Psoas muscle (tissue), 7 donors: ENCODE measurements at regions not wholly inside any gene's neighbourhood (a gene's known extent, or its start where the extent isn't known, plus 50 kb on each side); places are given as distances from the start of the nearest gene placed in this dataset.

Experiments
- ATAC-seq, 4 donors: fragments of 200-7000 bp; cut with Tn5 transposase; one replicate each; pipeline ENCODE4 v1.9.1; 2020; ENCODE audit warnings: moderate library complexity in 3 of 4, mild to moderate bottlenecking in 2 of 4
- DNase-seq, 2 donors: peaks; one replicate each; pipeline ENCODE4 v3.0.0-alpha.2; 2020
- H3K27ac ChIP-seq: fragments of 200-600 bp; one replicate; pipeline ENCODE4 v1.8.0; 2022
- H3K27me3 ChIP-seq, 3 donors: fragments of 200-600 bp in 1 of 3; one replicate each; pipeline versions ENCODE4 v1.6.1 to v1.8.0; 2013 to 2022; ENCODE audit warnings: low read length in 2 of 3, mild to moderate bottlenecking in 2 of 3, moderate library complexity in 1 of 3; ENCODE audit not compliant: insufficient read depth in 3 of 3
- H3K36me3 ChIP-seq, 2 donors: fragments of 200-600 bp in 1 of 2; one replicate each; pipeline versions ENCODE4 v1.6.1 to v1.8.0; 2013 to 2022; ENCODE audit warnings: low read depth in 1 of 2, mild to moderate bottlenecking in 1 of 2, moderate library complexity in 1 of 2; ENCODE audit not compliant: insufficient read depth in 1 of 2
- H3K4me1 ChIP-seq: fragments of 200-600 bp; one replicate; pipeline ENCODE4 v1.8.0; 2022
- H3K4me3 ChIP-seq: fragments of 200-600 bp; one replicate; pipeline ENCODE4 v1.8.0; 2022; ENCODE audit warnings: mild to moderate bottlenecking
- H3K9me3 ChIP-seq: fragments of 200-600 bp; one replicate; pipeline ENCODE4 v1.8.0; 2022
- CTCF ChIP-seq: fragments of 200-600 bp; IDR thresholded peaks from one replicate; pipeline ENCODE4 v1.8.0; 2022; ENCODE audit warnings: antibody characterized with exemption
- WGBS, 3 donors: extraction: QIAGEN DNeasy Blood & Tissue Kit; methylation state at CpG; one replicate each; pipeline versions ENCODE4 v1.1.6 to v1.1.7; 2013; 5-methylcytosine and 5-hydroxymethylcytosine counted together
- intact Hi-C, 2 donors: fragments of 100-400 bp; cut with DNase I; formaldehyde crosslinking; loops; one replicate each; pipeline versions ENCODE4 v1.11.0 to v1.14.2; 2022
- donor health status: healthy with polysubstance abuse.
- donor health status: DM: no; HTN: no; CAD: no; lungs with moderate emphysema.
- donor health status: Bipolar disorder and iron deficiency.
- donor health status: healthy.
- donor health status: DM: yes; HTN: yes; CAD: no.
- donor health status: DM: no; HTN: no; CAD: no.
- donor health status: DM: yes; HTN: yes; CAD: no.

DNA sequence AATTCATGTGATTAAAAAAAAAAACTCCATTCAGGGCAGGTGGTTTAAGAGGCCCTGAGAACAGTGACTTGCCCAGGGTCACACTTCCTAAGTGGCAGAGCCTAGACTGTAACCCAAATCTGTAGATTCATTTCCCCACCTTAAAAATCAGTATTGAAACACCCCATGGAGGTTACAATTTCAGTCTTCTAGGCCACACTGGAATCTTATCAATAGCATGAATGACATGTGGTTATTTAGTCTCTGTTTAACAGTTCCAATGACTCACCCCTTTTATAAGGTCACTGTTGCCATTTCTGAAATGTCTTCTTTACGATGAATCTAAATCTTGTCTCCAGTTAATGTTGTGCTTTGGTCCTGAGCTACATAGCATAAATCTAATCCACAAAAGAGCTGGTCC, 262.3 kb upstream of the GRIP1 start:
- H3K4me1 ChIP-seq, result no peaks in the 10 kb centered on the region
- ATAC-seq (no peak), DNase-seq (no peak)
- peaks cover 0 to 5% (median 0%) of the 10 kb centered on the region in 3 donors for H3K27me3 ChIP-seq
- WGBS, 3 donors, result 69 to 81% (median 70%) methylated on average over 1 of the region's 1 CpG
- no peaks in the 10 kb centered on the region for H3K9me3 ChIP-seq
- no peak overlapping the region for H3K4me3 ChIP-seq
- intact Hi-C loops, result no loop called here
- no peaks in the 10 kb centered on the region for H3K36me3 ChIP-seq
- H3K27ac ChIP-seq, result no peak overlapping the region
- no peak for TF ChIP-seq CTCF

GRCh38 chr12:66942741-66943465, 264.0 kb upstream of the GRIP1 start:
- H3K4me3 ChIP-seq, result no peak overlapping the region
- no peaks in the 10 kb centered on the region for H3K36me3 ChIP-seq
- H3K27ac ChIP-seq, result no peak overlapping the region
- no peak for ATAC-seq
- no peak for DNase-seq
- H3K4me1 ChIP-seq, result no peaks in the 10 kb centered on the region
- H3K27me3 ChIP-seq, result no peaks in the 10 kb centered on the region
- intact Hi-C loops, result no loop called here
- 66 to 85% (median 78%) methylated on average over 8 of the region's 8 CpGs for WGBS, 3 donors
- H3K9me3 ChIP-seq, result no peaks in the 10 kb centered on the region
- no peak for TF ChIP-seq CTCF

- H3K4me3 ChIP-seq, result no peak overlapping the region
- no peaks in the 10 kb centered on the region for H3K36me3 ChIP-seq
- no peak for TF ChIP-seq CTCF
- H3K9me3 ChIP-seq, result no peaks in the 10 kb centered on the region
- H3K4me1 ChIP-seq, result no peaks in the 10 kb centered on the region
- WGBS, 3 donors, result 11 to 48% (median 39%) methylated on average over 2 of the region's 2 CpGs
- intact Hi-C loops, result no loop called here
- ATAC-seq (no peak), DNase-seq (no peak)
- H3K27ac ChIP-seq, result no peak overlapping the region
- H3K27me3 ChIP-seq, result no peaks in the 10 kb centered on the region
Measured at GRCh38 chr12:66944365-66944764, 265.5 kb upstream of the GRIP1 start.

- no peaks in the 10 kb centered on the region for H3K36me3 ChIP-seq
- no peak for TF ChIP-seq CTCF
- WGBS, 3 donors, result 82 to 84% (median 84%) methylated on average over 6 of the region's 6 CpGs
Measured at GRCh38 chr12:66945189-66945817, 266.4 kb upstream of the GRIP1 start.

More at GRCh38 chr12:66945189-66945817, 266.4 kb upstream of the GRIP1 start:
- Histone ChIP-seq H3K4me3 (no peak overlapping the region), H3K27me3 (no peaks in the 10 kb centered on the region), H3K9me3 (no peaks in the 10 kb centered on the region), H3K4me1 (no peaks in the 10 kb centered on the region), H3K27ac (no peak overlapping the region)
- ATAC-seq (no peak), DNase-seq (no peak)
- intact Hi-C loops, result no loop called here
